IMR-90 (cell line): ENCODE measurements at regions not wholly inside any gene's neighbourhood (a gene's known extent, or its start where the extent isn't known, plus 50 kb on each side); places are given as distances from the start of the nearest gene placed in this dataset.

ENCODE experiments used
- ATAC-seq: fragments of 200-7000 bp; cut with Tn5 transposase; 2 replicates; pipeline ENCODE4 v1.9.1; 2020; ENCODE audit warnings: low read depth, mild to moderate bottlenecking, moderate library complexity
- BruUV-seq: library from RNA; stranded (reverse); fragments of 400-500 nt; replicated peaks from 2 replicates; lab custom pipeline; 2021; lab: Mats Ljungman, UMichigan
- CTCF ChIA-PET: fragments of 300-600 bp; formaldehyde crosslinking; extraction: SDS; loops from one replicate; lab custom pipeline; 2021; ENCODE audit warnings: antibody characterized with exemption; lab: Yijun Ruan, JAX
- POLR2A ChIA-PET: fragments of 300-600 bp; sonication (Branson Sonifier 250); formaldehyde crosslinking; loops from one replicate; lab custom pipeline; 2022; ENCODE audit warnings: antibody characterized with exemption; ENCODE audit not compliant: unreplicated experiment; lab: Charles Lee
- DNase-seq: peaks from one replicate; pipeline ENCODE4 v3.0.0; 2013
- H2AFZ ChIP-seq: replicated peaks from 2 replicates; pipeline ENCODE3; 2013; ENCODE audit warnings: low read length, mild to moderate bottlenecking; ENCODE audit not compliant: poor library complexity
- H2AK5ac ChIP-seq: 2 replicates; pipeline ENCODE4 v1.6.1; 2013; ENCODE audit warnings: low read depth, low read length, inconsistent platforms
- H2AK9ac ChIP-seq: replicated peaks from 2 replicates; pipeline ENCODE3; 2013; ENCODE audit warnings: mild to moderate bottlenecking, low read depth, low read length, moderate library complexity; ENCODE audit not compliant: poor library complexity
- H2BK120ac ChIP-seq: 2 replicates; pipeline ENCODE4 v1.6.1; 2013; ENCODE audit warnings: low read depth, low read length, inconsistent platforms
- H2BK15ac ChIP-seq: 3 replicates; pipeline ENCODE4 v1.6.1; 2013; ENCODE audit warnings: low read depth, low read length, inconsistent platforms
- H2BK20ac ChIP-seq: 2 replicates; pipeline ENCODE4 v1.6.1; 2013; ENCODE audit warnings: low read depth, mild to moderate bottlenecking, inconsistent platforms, low read length, moderate library complexity
- H2BK5ac ChIP-seq: 2 replicates; pipeline ENCODE4 v1.6.1; 2013; ENCODE audit warnings: mild to moderate bottlenecking, low read depth, low read length, inconsistent platforms; ENCODE audit not compliant: poor library complexity, severe bottlenecking
- H3K14ac ChIP-seq: replicated peaks from 2 replicates; pipeline ENCODE4 v1.6.1; 2013; ENCODE audit warnings: low read depth, low read length, inconsistent platforms
- H3K18ac ChIP-seq: 2 replicates; pipeline ENCODE4 v1.6.1; 2013; ENCODE audit warnings: low read depth, low read length, control low read depth
- H3K23ac ChIP-seq: 2 replicates; pipeline ENCODE4 v1.6.1; 2013; ENCODE audit warnings: low read depth, low read length, inconsistent platforms
- H3K27ac ChIP-seq: 2 replicates; pipeline ENCODE4 v1.5.1; 2013; ENCODE audit warnings: mild to moderate bottlenecking, control low read depth, low read length; ENCODE audit not compliant: insufficient read depth
- H3K27me3 ChIP-seq: 2 replicates; pipeline ENCODE4 v1.6.1; 2013; ENCODE audit warnings: low read length; ENCODE audit not compliant: control insufficient read depth, insufficient read depth
- H3K36me3 ChIP-seq: 2 replicates; pipeline ENCODE4 v1.6.1; 2013; ENCODE audit warnings: low read length, mixed read lengths; ENCODE audit not compliant: control insufficient read depth, insufficient read depth
- H3K4ac ChIP-seq: 2 replicates; pipeline ENCODE4 v1.6.1; 2013; ENCODE audit warnings: low read depth, low read length, inconsistent platforms
- H3K4me1 ChIP-seq: 2 replicates; pipeline ENCODE4 v1.6.1; 2013; ENCODE audit warnings: low read length, mixed read lengths; ENCODE audit not compliant: control insufficient read depth, insufficient read depth
- H3K4me2 ChIP-seq: 2 replicates; pipeline ENCODE4 v1.6.1; 2013; ENCODE audit warnings: low read depth, mild to moderate bottlenecking, control low read depth, low read length, moderate library complexity
- H3K4me3 ChIP-seq: 2 replicates; pipeline ENCODE4 v1.5.1; 2013; ENCODE audit warnings: low read depth, mild to moderate bottlenecking, control low read depth, low read length, moderate library complexity; ENCODE audit not compliant: insufficient read depth
- H3K56ac ChIP-seq: 2 replicates; pipeline ENCODE4 v1.6.1; 2013; ENCODE audit warnings: low read length, inconsistent platforms; ENCODE audit not compliant: insufficient read depth; ENCODE audit errors: extremely low read depth
- H3K79me1 ChIP-seq, 2 experiments: 2 replicates each; pipeline ENCODE4 v1.6.1; 2013; ENCODE audit warnings: low read length in 2 of 2, inconsistent platforms in 1 of 2, low read depth in 1 of 2
- H3K9ac ChIP-seq: 2 replicates; pipeline ENCODE4 v1.6.1; 2013; ENCODE audit warnings: low read depth, low read length, control low read depth
- H3K9me1 ChIP-seq: 2 replicates; pipeline ENCODE4 v1.6.1; 2013; ENCODE audit warnings: low read length, inconsistent platforms; ENCODE audit not compliant: insufficient read depth
- H3K9me3 ChIP-seq: 2 replicates; pipeline ENCODE4 v1.6.1; 2013; ENCODE audit warnings: low read length; ENCODE audit not compliant: control insufficient read depth, insufficient read depth
- H4K20me1 ChIP-seq: 2 replicates; pipeline ENCODE4 v1.6.1; 2013; ENCODE audit warnings: low read length, inconsistent platforms; ENCODE audit not compliant: insufficient read depth
- H4K5ac ChIP-seq: 2 replicates; pipeline ENCODE4 v1.6.1; 2013; ENCODE audit warnings: mild to moderate bottlenecking, low read depth, low read length, control low read depth
- H4K8ac ChIP-seq, 2 experiments: 2 replicates each; pipeline ENCODE4 v1.6.1; 2013; ENCODE audit warnings: low read depth in 2 of 2, low read length in 2 of 2, control low read depth in 1 of 2, inconsistent platforms in 1 of 2
- H4K91ac ChIP-seq: 2 replicates; pipeline ENCODE4 v1.6.1; 2013; ENCODE audit warnings: low read depth, low read length, inconsistent platforms; ENCODE audit not compliant: insufficient read depth
- BHLHE40 ChIP-seq: fragments of 150-350 bp; IDR thresholded peaks from 2 replicates; pipeline ENCODE4 v1.6.1; 2016; ENCODE audit warnings: mild to moderate bottlenecking, low read depth, low read length
- CEBPB ChIP-seq: IDR thresholded peaks from 2 replicates; pipeline ENCODE4 v1.6.1; 2012; ENCODE audit warnings: low read depth, low read length, improper control_type of control experiment
- CTCF ChIP-seq: conservative IDR thresholded peaks from 2 replicates; pipeline ENCODE4 v1.5.1; 2012; ENCODE audit warnings: mild to moderate bottlenecking, low read depth, low read length, improper control_type of control experiment
- FOS ChIP-seq: fragments of 150-350 bp; IDR thresholded peaks from 2 replicates; pipeline ENCODE4 v1.6.1; 2016; ENCODE audit warnings: low read depth, low read length
- MAFK ChIP-seq: IDR thresholded peaks from 2 replicates; pipeline ENCODE4 v1.6.1; 2012; ENCODE audit warnings: low read depth, low read length, improper control_type of control experiment
- MAZ ChIP-seq: IDR thresholded peaks from 2 replicates; pipeline ENCODE4 v1.6.1; 2012; ENCODE audit warnings: low read depth, mild to moderate bottlenecking, low read length, improper control_type of control experiment, moderate library complexity, borderline replicate concordance
- NFE2L2 ChIP-seq: fragments of 150-350 bp; IDR thresholded peaks from 2 replicates; pipeline ENCODE4 v1.6.1; 2016; ENCODE audit warnings: low read depth, mild to moderate bottlenecking, low read length
- POLR2A ChIP-seq: IDR thresholded peaks from 2 replicates; pipeline ENCODE4 v1.6.1; 2012; ENCODE audit warnings: mild to moderate bottlenecking, low read depth, low read length
- RAD21 ChIP-seq: IDR thresholded peaks from 2 replicates; pipeline ENCODE4 v1.6.1; 2012; ENCODE audit warnings: low read length, improper control_type of control experiment
- RCOR1 ChIP-seq: IDR thresholded peaks from 2 replicates; pipeline ENCODE4 v1.6.1; 2012; ENCODE audit warnings: mild to moderate bottlenecking, low read length, improper control_type of control experiment; ENCODE audit not compliant: insufficient replicate concordance
- RFX5 ChIP-seq: IDR thresholded peaks from 2 replicates; pipeline ENCODE4 v1.8.0; 2012; ENCODE audit warnings: low read depth, mild to moderate bottlenecking, low read length, moderate library complexity
- whole genome bisulfite sequencing, 2 experiments: methylation state at CpG; one replicate each; pipeline versions ENCODE4 v1.1.5 to v1.1.7; 2013; ENCODE audit warnings: missing lambda C conversion rate in 2 of 2; ENCODE audit not compliant: insufficient read length in 1 of 2; ENCODE audit errors: extremely low coverage in 2 of 2; 5-methylcytosine and 5-hydroxymethylcytosine counted together
- dilution Hi-C: fragments of 300-500 bp; cut with HindIII; formaldehyde crosslinking; loops from one replicate; pipeline ENCODE4 v1.14.3; 2018; ENCODE audit warnings: low sequenced_read_pairs; ENCODE audit not compliant: unreplicated experiment
- in situ Hi-C: fragments of 300-500 bp; cut with MboI; formaldehyde crosslinking; loops from 3 replicates; pipeline ENCODE4 v1.14.3; 2019; ENCODE audit warnings: low sequenced_read_pairs, inconsistent platforms, mixed read lengths
- intact Hi-C: fragments of 100-400 bp; cut with micrococcal nuclease; formaldehyde crosslinking; loops from 2 replicates; pipeline ENCODE4 v1.10.0; 2022
- TF ChIP-seq, protein P1 (sequence below): fragments of 150-350 bp; IDR thresholded peaks from 2 replicates; pipeline ENCODE4 v1.6.1; 2016; ENCODE audit warnings: low read depth, mild to moderate bottlenecking, low read length, moderate library complexity, borderline replicate concordance
- TF ChIP-seq, protein P2 (sequence below): fragments of 150-350 bp; IDR thresholded peaks from 2 replicates; pipeline ENCODE4 v1.6.1; 2017; ENCODE audit warnings: mild to moderate bottlenecking, antibody characterized with exemption, low read length, low read depth

DNA sequence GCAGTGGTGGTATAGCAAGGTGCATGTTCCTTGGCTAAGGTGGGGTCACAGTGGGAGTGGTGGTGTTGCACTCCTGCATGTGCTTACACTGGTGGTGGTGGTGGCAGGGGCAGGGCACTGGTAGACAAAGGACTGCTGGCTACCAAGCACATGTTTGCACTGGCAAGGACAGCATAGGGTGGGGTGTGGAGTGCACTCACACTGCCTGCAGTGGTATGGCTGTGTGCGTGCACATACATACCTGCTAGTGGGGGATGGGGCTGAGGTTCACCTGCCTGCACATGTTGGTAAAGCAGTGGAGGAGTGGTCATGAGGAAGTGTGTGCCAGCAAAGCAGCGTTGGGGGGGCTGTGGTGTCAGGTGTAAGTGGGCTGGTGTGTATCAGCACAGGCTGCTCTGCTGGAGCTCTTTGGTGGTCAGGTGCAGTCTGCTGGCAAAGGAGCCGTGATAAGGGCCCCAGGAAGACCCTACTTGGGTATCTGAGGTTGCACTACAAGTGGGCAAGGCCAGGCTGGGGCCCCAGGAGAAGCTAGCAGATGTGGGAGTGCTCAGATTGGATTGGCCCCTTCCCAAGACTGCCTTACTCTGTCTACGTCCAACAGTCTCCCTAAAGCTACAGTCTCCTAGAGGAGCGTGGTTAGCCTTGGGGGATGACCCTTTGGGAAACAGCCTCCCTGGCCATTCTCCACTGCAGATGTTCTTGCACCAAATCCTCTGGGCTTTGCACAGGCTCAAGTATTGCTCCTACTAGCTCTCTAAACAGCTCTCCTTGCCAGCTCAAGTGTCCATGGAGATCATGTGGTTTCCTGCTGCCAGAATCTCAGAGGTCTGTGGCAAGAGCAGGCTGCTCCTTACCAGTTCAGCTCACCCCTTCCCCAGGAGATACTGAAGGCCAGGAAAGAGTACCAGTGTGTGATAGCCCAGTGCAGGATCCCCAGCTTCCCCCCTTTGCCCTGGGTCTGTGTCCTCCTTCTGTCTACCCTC lies 486.3 kb upstream of the PABPC4L start:
- no peak overlapping the region for H3K56ac ChIP-seq
- no peak for ATAC-seq
- CTCF ChIA-PET: no interaction called here
- dilution Hi-C loops (no loop called here), in situ Hi-C loops (no loop called here), intact Hi-C loops (no loop called here)
- H3K27ac ChIP-seq: no peak overlapping the region
- no peak overlapping the region for H4K8ac ChIP-seq
- H2AFZ ChIP-seq: no peak overlapping the region
- no peak overlapping the region for H3K18ac ChIP-seq
- H3K4me3 ChIP-seq: no peak overlapping the region
- no peak overlapping the region for H4K5ac ChIP-seq
- H3K9ac ChIP-seq: no peak overlapping the region
- no peak overlapping the region for H2AK9ac ChIP-seq
- H3K9me1 ChIP-seq: no peaks in the 10 kb centered on the region
- no peak overlapping the region for H3K23ac ChIP-seq
- H3K27me3 ChIP-seq: no peaks in the 10 kb centered on the region
- no peaks in the 10 kb centered on the region for H3K36me3 ChIP-seq
- H4K20me1 ChIP-seq: no peaks in the 10 kb centered on the region
- no peak overlapping the region for H2BK120ac ChIP-seq
- no peak overlapping the region for H3K4ac ChIP-seq
- no peaks in the 10 kb centered on the region for H3K79me1 ChIP-seq
- TF ChIP-seq RFX5 (no peak), POLR2A (no peak), MAFK (no peak), MAZ (no peak), NFE2L2 (no peak), RAD21 (no peak), BHLHE40 (no peak), FOS (no peak), RCOR1 (no peak), CEBPB (no peak), CTCF (no peak)
- TF ChIP-seq, protein P1, sequence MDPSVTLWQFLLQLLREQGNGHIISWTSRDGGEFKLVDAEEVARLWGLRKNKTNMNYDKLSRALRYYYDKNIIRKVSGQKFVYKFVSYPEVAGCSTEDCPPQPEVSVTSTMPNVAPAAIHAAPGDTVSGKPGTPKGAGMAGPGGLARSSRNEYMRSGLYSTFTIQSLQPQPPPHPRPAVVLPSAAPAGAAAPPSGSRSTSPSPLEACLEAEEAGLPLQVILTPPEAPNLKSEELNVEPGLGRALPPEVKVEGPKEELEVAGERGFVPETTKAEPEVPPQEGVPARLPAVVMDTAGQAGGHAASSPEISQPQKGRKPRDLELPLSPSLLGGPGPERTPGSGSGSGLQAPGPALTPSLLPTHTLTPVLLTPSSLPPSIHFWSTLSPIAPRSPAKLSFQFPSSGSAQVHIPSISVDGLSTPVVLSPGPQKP: no peak
- TF ChIP-seq, protein P2, sequence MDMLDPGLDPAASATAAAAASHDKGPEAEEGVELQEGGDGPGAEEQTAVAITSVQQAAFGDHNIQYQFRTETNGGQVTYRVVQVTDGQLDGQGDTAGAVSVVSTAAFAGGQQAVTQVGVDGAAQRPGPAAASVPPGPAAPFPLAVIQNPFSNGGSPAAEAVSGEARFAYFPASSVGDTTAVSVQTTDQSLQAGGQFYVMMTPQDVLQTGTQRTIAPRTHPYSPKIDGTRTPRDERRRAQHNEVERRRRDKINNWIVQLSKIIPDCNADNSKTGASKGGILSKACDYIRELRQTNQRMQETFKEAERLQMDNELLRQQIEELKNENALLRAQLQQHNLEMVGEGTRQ: no peak
- WGBS, 2 experiments: 88% methylated on average over 1 of the region's 5 CpGs; no CpG with 5 or more reads in 1 of the 2 experiments
- no peak overlapping the region for H4K91ac ChIP-seq
- no peak for DNase-seq
- H3K9me3 ChIP-seq: peaks cover 5% of the 10 kb centered on the region; the same call in 1 of the 2 replicates
- no peak overlapping the region for H2BK15ac ChIP-seq
- no peak overlapping the region for H2BK5ac ChIP-seq
- POLR2A ChIA-PET: no interaction called here
- no TSS peak for BruUV-seq
- no peak overlapping the region for H2BK20ac ChIP-seq
- H2AK5ac ChIP-seq: no peak overlapping the region
- no peak overlapping the region for H3K4me2 ChIP-seq
- H3K14ac ChIP-seq: no peak overlapping the region
- no peaks in the 10 kb centered on the region for H3K4me1 ChIP-seq
